Karpas-422 (cell line): ENCODE measurements at regions not wholly inside any gene's neighbourhood (a gene's known extent, or its start where the extent isn't known, plus 50 kb on each side); places are given as distances from the start of the nearest gene placed in this dataset.
"Not testable (repeated sequence)": the region's sequence is repeated elsewhere in the genome, so short reads cannot be mapped to it uniquely, and the experiment has no call there.

Source experiments
- DNase-seq: peaks from one replicate; pipeline ENCODE4 v3.0.0-alpha.2; 2015
- H2AFZ ChIP-seq: fragments of 200-600 bp; sonication (generic); 2 replicates; pipeline ENCODE4 v1.6.1; 2014; ENCODE audit warnings: antibody characterized with exemption, low read length, mixed read lengths
- H3K27ac ChIP-seq: fragments of 200-600 bp; sonication (generic); 2 replicates; pipeline ENCODE4 v1.5.1; 2014; ENCODE audit warnings: mild to moderate bottlenecking, low read length, moderate library complexity
- H3K27me3 ChIP-seq: fragments of 200-600 bp; sonication (generic); 2 replicates; pipeline ENCODE4 v1.6.1; 2014; ENCODE audit warnings: low read length, mixed read lengths
- H3K36me3 ChIP-seq: fragments of 200-600 bp; sonication (generic); 2 replicates; pipeline ENCODE4 v1.6.1; 2014; ENCODE audit warnings: low read length, mixed read lengths; ENCODE audit not compliant: insufficient read depth
- H3K4me1 ChIP-seq: fragments of 200-600 bp; sonication (generic); 2 replicates; pipeline ENCODE4 v1.6.1; 2014; ENCODE audit warnings: mild to moderate bottlenecking, low read length, mixed read lengths
- H3K4me2 ChIP-seq: fragments of 200-600 bp; sonication (generic); 2 replicates; pipeline ENCODE4 v1.6.1; 2014; ENCODE audit warnings: low read length, low read depth, mild to moderate bottlenecking; ENCODE audit not compliant: poor library complexity, severe bottlenecking
- H3K4me3 ChIP-seq: fragments of 200-600 bp; sonication (generic); 2 replicates; pipeline ENCODE4 v1.5.1; 2014; ENCODE audit warnings: mild to moderate bottlenecking, antibody characterized with exemption, low read length, mixed read lengths
- H3K79me2 ChIP-seq: fragments of 200-600 bp; sonication (generic); 2 replicates; pipeline ENCODE4 v1.6.1; 2014; ENCODE audit warnings: mild to moderate bottlenecking, low read length, mixed read lengths
- H3K9ac ChIP-seq: fragments of 200-600 bp; sonication (generic); 2 replicates; pipeline ENCODE4 v1.6.0; 2014; ENCODE audit warnings: low read length
- H3K9me2 ChIP-seq: fragments of 200-600 bp; sonication (generic), shearing (Covaris generic); replicated peaks from 2 replicates; pipeline ENCODE4 v1.6.0; 2014; ENCODE audit warnings: mild to moderate bottlenecking, low read length, moderate library complexity; ENCODE audit not compliant: insufficient read depth
- H3K9me3 ChIP-seq: fragments of 300-700, 200-600 bp; sonication (generic); 2 replicates; pipeline ENCODE4 v1.6.1; 2014; ENCODE audit warnings: low read length, mixed read lengths
- H4K20me1 ChIP-seq: fragments of 200-600 bp; sonication (generic); 2 replicates; pipeline ENCODE4 v1.6.1; 2014; ENCODE audit warnings: mild to moderate bottlenecking, antibody characterized with exemption, low read length, low read depth; ENCODE audit not compliant: insufficient read depth

GRCh38 chr5:2095011-2095410, 212.3 kb upstream of the IRX4 start:
- H3K4me2 ChIP-seq, result no peak overlapping the region
- H3K9me3 ChIP-seq, result no peaks in the 10 kb centered on the region
- H4K20me1 ChIP-seq, result no peaks in the 10 kb centered on the region
- H3K27me3 ChIP-seq, result no peaks in the 10 kb centered on the region
- no peaks in the 10 kb centered on the region for H3K79me2 ChIP-seq
- no peak overlapping the region for H3K4me3 ChIP-seq
- H3K9me2 ChIP-seq, result no peaks in the 10 kb centered on the region
- no peak overlapping the region for H3K27ac ChIP-seq
- no peak for DNase-seq
- no peak overlapping the region for H2AFZ ChIP-seq
- H3K4me1 ChIP-seq, result no peaks in the 10 kb centered on the region
- H3K36me3 ChIP-seq, result no peaks in the 10 kb centered on the region
- no peak overlapping the region for H3K9ac ChIP-seq

- DNase-seq, result no peak
- no peak overlapping the region for H3K27ac ChIP-seq
- no peaks in the 10 kb centered on the region for H3K9me2 ChIP-seq
- H3K9ac ChIP-seq, result no peak overlapping the region
- H3K9me3 ChIP-seq, result no peaks in the 10 kb centered on the region
- no peaks in the 10 kb centered on the region for H3K79me2 ChIP-seq
- no peaks in the 10 kb centered on the region for H3K36me3 ChIP-seq
- H2AFZ ChIP-seq, result no peak overlapping the region
- no peaks in the 10 kb centered on the region for H3K4me1 ChIP-seq
- no peak overlapping the region for H3K4me2 ChIP-seq
- no peak overlapping the region for H3K4me3 ChIP-seq
- H4K20me1 ChIP-seq, result no peaks in the 10 kb centered on the region
- no peaks in the 10 kb centered on the region for H3K27me3 ChIP-seq
These were observed 211.9 kb upstream of the IRX4 start for GRCh38 chr5:2094616-2094995.

GRCh38 chr5:2093859-2094615, 211.3 kb upstream of the IRX4 start:
- DNase-seq, result no peak
- H3K4me1 ChIP-seq, result no peaks in the 10 kb centered on the region
- no peak overlapping the region for H2AFZ ChIP-seq
- H3K27ac ChIP-seq, result no peak overlapping the region
- H3K36me3 ChIP-seq, result no peaks in the 10 kb centered on the region
- no peaks in the 10 kb centered on the region for H3K9me3 ChIP-seq
- H3K4me3 ChIP-seq, result no peak overlapping the region
- H4K20me1 ChIP-seq, result no peaks in the 10 kb centered on the region
- no peak overlapping the region for H3K9ac ChIP-seq
- no peaks in the 10 kb centered on the region for H3K9me2 ChIP-seq
- no peaks in the 10 kb centered on the region for H3K27me3 ChIP-seq
- H3K4me2 ChIP-seq, result no peak overlapping the region
- H3K79me2 ChIP-seq, result no peaks in the 10 kb centered on the region

GRCh38 chr5:2091921-2092320, 209.2 kb upstream of the IRX4 start:
- Histone ChIP-seq H3K27me3 (no peaks in the 10 kb centered on the region), H3K4me2 (no peak overlapping the region), H2AFZ (no peak overlapping the region), H3K4me1 (no peaks in the 10 kb centered on the region), H3K36me3 (no peaks in the 10 kb centered on the region), H3K9me2 (no peaks in the 10 kb centered on the region), H3K27ac (no peak overlapping the region), H3K9me3 (no peaks in the 10 kb centered on the region), H3K4me3 (no peak overlapping the region), H3K9ac (no peak overlapping the region), H3K79me2 (no peaks in the 10 kb centered on the region), H4K20me1 (no peaks in the 10 kb centered on the region)
- no peak for DNase-seq

- Histone ChIP-seq H3K79me2 (no peaks in the 10 kb centered on the region), H3K4me2 (no peak overlapping the region), H3K9me2 (no peaks in the 10 kb centered on the region), H2AFZ (no peak overlapping the region), H3K27me3 (no peaks in the 10 kb centered on the region), H3K4me1 (no peaks in the 10 kb centered on the region), H4K20me1 (no peaks in the 10 kb centered on the region), H3K27ac (no peak overlapping the region), H3K4me3 (no peak overlapping the region), H3K36me3 (no peaks in the 10 kb centered on the region), H3K9ac (no peak overlapping the region), H3K9me3 (no peaks in the 10 kb centered on the region)
- no peak for DNase-seq
These were observed 205.3 kb upstream of the IRX4 start for GRCh38 chr5:2087980-2088379.

- Histone ChIP-seq H4K20me1 (no peaks in the 10 kb centered on the region), H3K9ac (no peak overlapping the region), H3K9me2 (no peaks in the 10 kb centered on the region), H3K79me2 (no peaks in the 10 kb centered on the region), H3K36me3 (no peaks in the 10 kb centered on the region), H3K4me3 (no peak overlapping the region), H3K27me3 (no peaks in the 10 kb centered on the region), H3K4me2 (no peak overlapping the region), H3K27ac (no peak overlapping the region), H2AFZ (no peak overlapping the region), H3K4me1 (no peaks in the 10 kb centered on the region), H3K9me3 (no peaks in the 10 kb centered on the region)
- DNase-seq, result no peak
These were observed 192.6 kb upstream of the IRX4 start for GRCh38 chr5:2075365-2075764.

GRCh38 chr5:2071562-2071961, 188.8 kb upstream of the IRX4 start:
- H3K9me2 ChIP-seq, result no peaks in the 10 kb centered on the region
- H2AFZ ChIP-seq, result no peak overlapping the region
- no peak overlapping the region for H3K27ac ChIP-seq
- no peak overlapping the region for H3K4me3 ChIP-seq
- no peaks in the 10 kb centered on the region for H3K4me1 ChIP-seq
- H3K9me3 ChIP-seq, result no peaks in the 10 kb centered on the region
- H3K36me3 ChIP-seq, result no peaks in the 10 kb centered on the region
- no peaks in the 10 kb centered on the region for H4K20me1 ChIP-seq
- H3K4me2 ChIP-seq, result no peak overlapping the region
- H3K79me2 ChIP-seq, result no peaks in the 10 kb centered on the region
- no peaks in the 10 kb centered on the region for H3K27me3 ChIP-seq
- no peak overlapping the region for H3K9ac ChIP-seq
- DNase-seq, result no peak

GRCh38 chr5:2070787-2071186, 188.1 kb upstream of the IRX4 start:
- not testable (repeated sequence) for H3K9ac ChIP-seq, H2AFZ ChIP-seq, H3K79me2 ChIP-seq, H3K27me3 ChIP-seq, H3K4me1 ChIP-seq, H3K4me2 ChIP-seq, H4K20me1 ChIP-seq, H3K9me2 ChIP-seq, H3K27ac ChIP-seq, H3K4me3 ChIP-seq, H3K9me3 ChIP-seq, H3K36me3 ChIP-seq
- peak; percentile 52 for DNase-seq

GRCh38 chr5:2068531-2068930, 185.8 kb upstream of the IRX4 start:
- Histone ChIP-seq H3K27ac (no peak overlapping the region), H3K9ac (no peak overlapping the region), H3K36me3 (no peaks in the 10 kb centered on the region), H3K9me2 (no peaks in the 10 kb centered on the region), H3K27me3 (no peaks in the 10 kb centered on the region), H3K79me2 (no peaks in the 10 kb centered on the region), H3K4me2 (no peak overlapping the region), H3K9me3 (no peaks in the 10 kb centered on the region), H2AFZ (no peak overlapping the region), H3K4me1 (no peaks in the 10 kb centered on the region), H4K20me1 (no peaks in the 10 kb centered on the region), H3K4me3 (no peak overlapping the region)
- DNase-seq, result peak; percentile 22
